ACHN (cell line): ENCODE measurements at regions not wholly inside any gene's neighbourhood (a gene's known extent, or its start where the extent isn't known, plus 50 kb on each side); places are given as distances from the start of the nearest gene placed in this dataset.
"Not testable (repeated sequence)": the region's sequence is repeated elsewhere in the genome, so short reads cannot be mapped to it uniquely, and the experiment has no call there.

Experiments
- DNase-seq: peaks from one replicate; pipeline ENCODE4 v3.0.0-alpha.2; 2015
- in situ Hi-C: cut with HindIII; loops from 2 replicates; pipeline ENCODE4 v1.10.0; 2017; ENCODE audit warnings: low sequenced_read_pairs, low pct_ligation_motif_present, low pct_unique_long_range_greater_than_20kb

GRCh38 chr10:118805146-118805545 is 50.4 kb upstream of the CACUL1 start:
- no peak for DNase-seq
- in situ Hi-C loops, result no loop called here

GRCh38 chr10:118807512-118808305 is 52.9 kb upstream of the CACUL1 start:
- in situ Hi-C loops, result no loop called here
- DNase-seq, result no peak

- in situ Hi-C loops, result no loop called here
- no peak for DNase-seq
These were observed 54.0 kb upstream of the CACUL1 start for GRCh38 chr10:118808601-118809356.

- no peak for DNase-seq
- in situ Hi-C loops, result no loop called here
These were observed 54.8 kb upstream of the CACUL1 start for GRCh38 chr10:118809357-118810220.

GRCh38 chr10:118810796-118811505 is 56.2 kb upstream of the CACUL1 start:
- DNase-seq, result no peak
- in situ Hi-C loops, result no loop called here

- DNase-seq, result no peak
- in situ Hi-C loops, result no loop called here
These were observed 57.1 kb upstream of the CACUL1 start for GRCh38 chr10:118811675-118812392.

GRCh38 chr10:118812393-118812740 is 57.6 kb upstream of the CACUL1 start:
- no peak for DNase-seq
- in situ Hi-C loops, result no loop called here

GRCh38 chr10:118813001-118813400 is 58.2 kb upstream of the CACUL1 start:
- DNase-seq, in situ Hi-C loops: not testable (repeated sequence)

- in situ Hi-C loops, result no loop called here
- no peak for DNase-seq
These were observed 61.9 kb upstream of the CACUL1 start for GRCh38 chr10:118816471-118817168.

GRCh38 chr10:118817328-118818068 is 62.7 kb upstream of the CACUL1 start:
- no peak for DNase-seq
- in situ Hi-C loops, result no loop called here

- in situ Hi-C loops, result no loop called here
- DNase-seq, result peak; percentile 12
These were observed 64.0 kb upstream of the CACUL1 start for GRCh38 chr10:118818621-118819221.

GRCh38 chr10:118820326-118821116 is 65.8 kb upstream of the CACUL1 start:
- in situ Hi-C loops, result no loop called here
- DNase-seq, result no peak

- in situ Hi-C loops, result no loop called here
- no peak for DNase-seq
These were observed 68.6 kb upstream of the CACUL1 start for GRCh38 chr10:118823256-118823907.

GRCh38 chr10:118827053-118827452 is 72.3 kb upstream of the CACUL1 start:
- no peak for DNase-seq
- in situ Hi-C loops, result no loop called here

GRCh38 chr10:118827466-118828155 is 72.8 kb upstream of the CACUL1 start:
- no peak for DNase-seq
- in situ Hi-C loops, result no loop called here
